Lung (tissue), 11 donors: ENCODE measurements at regions not wholly inside any gene's neighbourhood (a gene's known extent, or its start where the extent isn't known, plus 50 kb on each side); places are given as distances from the start of the nearest gene placed in this dataset.

ENCODE experiments used
- ATAC-seq: fragments of 200-7000 bp; cut with Tn5 transposase; one replicate; pipeline ENCODE4 v1.9.1; 2020; ENCODE audit warnings: moderate number of reproducible peaks; ENCODE audit not compliant: insufficient read depth, low FRiP score
- DNase-seq, 3 donors: peaks; one replicate each; pipeline ENCODE4 v3.0.0-alpha.2; 2013 to 2017
- H3K27ac ChIP-seq, 2 donors: one replicate each; pipeline ENCODE4 v1.5.1; 2013; ENCODE audit warnings: mild to moderate bottlenecking in 2 of 2, moderate library complexity in 2 of 2, control low read depth in 1 of 2, inconsistent platforms in 1 of 2, low read depth in 1 of 2, low read length in 1 of 2
- H3K27me3 ChIP-seq, 3 donors: one replicate each; pipeline ENCODE4 v1.5.1; 2013; ENCODE audit warnings: low read length in 2 of 3; ENCODE audit not compliant: control insufficient read depth in 3 of 3, insufficient read depth in 3 of 3
- H3K36me3 ChIP-seq, 4 donors: one replicate each; pipeline ENCODE4 v1.5.1; 2013; ENCODE audit warnings: low read length in 4 of 4, mild to moderate bottlenecking in 1 of 4, moderate library complexity in 1 of 4; ENCODE audit not compliant: control insufficient read depth in 4 of 4, insufficient read depth in 4 of 4
- H3K4me1 ChIP-seq, 5 donors: one replicate each; pipeline ENCODE4 v1.5.1; 2013; ENCODE audit warnings: low read length in 5 of 5, mild to moderate bottlenecking in 2 of 5, moderate library complexity in 1 of 5; ENCODE audit not compliant: control insufficient read depth in 5 of 5, insufficient read depth in 5 of 5
- H3K4me3 ChIP-seq: one replicate; pipeline ENCODE4 v1.5.1; 2013; ENCODE audit warnings: mild to moderate bottlenecking, control low read depth, moderate library complexity
- H3K9ac ChIP-seq, 2 donors: one replicate each; pipeline ENCODE4 v1.5.1; 2013; ENCODE audit warnings: low read length in 2 of 2, control low read depth in 1 of 2; ENCODE audit not compliant: insufficient read depth in 1 of 2
- H3K9me3 ChIP-seq, 4 donors: one replicate each; pipeline ENCODE4 v1.5.1; 2013; ENCODE audit warnings: low read length in 3 of 4, mild to moderate bottlenecking in 1 of 4, moderate library complexity in 1 of 4; ENCODE audit not compliant: control insufficient read depth in 4 of 4, insufficient read depth in 3 of 4
- whole genome bisulfite sequencing, 2 donors: extraction: QIAGEN DNeasy Blood & Tissue Kit; methylation state at CpG; one replicate each; pipeline ENCODE4 v1.1.7; 2013; 5-methylcytosine and 5-hydroxymethylcytosine counted together
- TF ChIP-seq, protein P1 (sequence below): IDR thresholded peaks from 2 replicates; pipeline ENCODE4 v1.5.1; 2012; ENCODE audit warnings: mild to moderate bottlenecking; ENCODE audit errors: control extremely low read depth, extremely low read depth
- donor health status: control.
- donor health status: control.
- donor health status: Bipolar disorder and iron deficiency.
- donor health status: healthy.
- donor health status: DM: yes; HTN: yes; CAD: no.

DNA sequence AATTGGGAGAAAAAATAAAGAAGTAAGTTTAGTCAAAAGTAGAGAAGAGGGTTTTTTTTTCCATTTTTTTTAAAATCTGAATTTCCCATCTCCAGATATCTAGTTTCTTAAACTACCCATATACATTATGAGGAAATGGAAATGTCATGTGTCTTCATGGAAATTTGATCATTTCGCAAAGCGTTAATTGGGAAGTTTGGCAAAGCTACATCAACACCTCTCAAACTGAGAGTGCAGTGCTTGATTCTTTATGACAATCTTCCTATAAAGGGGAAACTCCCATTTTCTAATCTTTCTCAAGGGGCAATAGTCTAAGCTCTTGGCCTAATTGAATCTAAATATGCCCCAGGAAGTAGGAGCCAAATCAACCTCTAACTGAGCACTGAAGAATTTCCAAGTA is 110.4 kb upstream of the INHBA start:
- Histone ChIP-seq H3K9ac (no peak overlapping the region), H3K9me3 (peaks cover 0 to 4% (median 0%) of the 10 kb centered on the region in 4 donors), H3K27me3 (no peaks in the 10 kb centered on the region), H3K4me3 (no peak overlapping the region), H3K36me3 (no peaks in the 10 kb centered on the region), H3K4me1 (no peaks in the 10 kb centered on the region), H3K27ac (no peak overlapping the region)
- DNase-seq, result no peak
- TF ChIP-seq, protein P1, sequence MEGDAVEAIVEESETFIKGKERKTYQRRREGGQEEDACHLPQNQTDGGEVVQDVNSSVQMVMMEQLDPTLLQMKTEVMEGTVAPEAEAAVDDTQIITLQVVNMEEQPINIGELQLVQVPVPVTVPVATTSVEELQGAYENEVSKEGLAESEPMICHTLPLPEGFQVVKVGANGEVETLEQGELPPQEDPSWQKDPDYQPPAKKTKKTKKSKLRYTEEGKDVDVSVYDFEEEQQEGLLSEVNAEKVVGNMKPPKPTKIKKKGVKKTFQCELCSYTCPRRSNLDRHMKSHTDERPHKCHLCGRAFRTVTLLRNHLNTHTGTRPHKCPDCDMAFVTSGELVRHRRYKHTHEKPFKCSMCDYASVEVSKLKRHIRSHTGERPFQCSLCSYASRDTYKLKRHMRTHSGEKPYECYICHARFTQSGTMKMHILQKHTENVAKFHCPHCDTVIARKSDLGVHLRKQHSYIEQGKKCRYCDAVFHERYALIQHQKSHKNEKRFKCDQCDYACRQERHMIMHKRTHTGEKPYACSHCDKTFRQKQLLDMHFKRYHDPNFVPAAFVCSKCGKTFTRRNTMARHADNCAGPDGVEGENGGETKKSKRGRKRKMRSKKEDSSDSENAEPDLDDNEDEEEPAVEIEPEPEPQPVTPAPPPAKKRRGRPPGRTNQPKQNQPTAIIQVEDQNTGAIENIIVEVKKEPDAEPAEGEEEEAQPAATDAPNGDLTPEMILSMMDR, result no peak
- ATAC-seq, result no peak
- WGBS, 2 donors, result 85 to 89% methylated on average over 2 of the region's 2 CpGs

DNA sequence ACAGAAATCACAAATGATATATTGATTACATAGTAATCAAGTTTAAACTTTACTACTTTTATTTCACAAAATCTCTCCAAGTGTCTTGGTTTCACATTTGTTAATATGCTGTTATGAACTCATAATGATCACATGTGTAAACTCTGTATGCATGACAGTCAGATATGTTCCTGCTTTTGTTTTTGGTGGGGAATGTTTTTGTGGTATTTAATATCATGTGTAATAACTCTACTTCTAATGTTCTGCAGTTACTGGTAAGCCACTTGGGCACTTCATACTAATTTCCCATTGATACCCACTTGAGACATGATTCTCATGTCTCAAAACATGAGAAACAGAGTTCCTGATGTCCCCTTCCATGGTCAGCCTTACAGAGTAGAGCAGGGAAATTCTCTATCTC is 109.1 kb upstream of the INHBA start:
- Histone ChIP-seq H3K4me1 (no peaks in the 10 kb centered on the region), H3K4me3 (no peak overlapping the region), H3K27me3 (no peaks in the 10 kb centered on the region), H3K9me3 (peaks cover 0 to 4% (median 0%) of the 10 kb centered on the region in 4 donors), H3K36me3 (no peaks in the 10 kb centered on the region), H3K9ac (no peak overlapping the region), H3K27ac (no peak overlapping the region)
- DNase-seq, result no peak
- TF ChIP-seq, protein P1, result no peak
- ATAC-seq, result no peak

DNA sequence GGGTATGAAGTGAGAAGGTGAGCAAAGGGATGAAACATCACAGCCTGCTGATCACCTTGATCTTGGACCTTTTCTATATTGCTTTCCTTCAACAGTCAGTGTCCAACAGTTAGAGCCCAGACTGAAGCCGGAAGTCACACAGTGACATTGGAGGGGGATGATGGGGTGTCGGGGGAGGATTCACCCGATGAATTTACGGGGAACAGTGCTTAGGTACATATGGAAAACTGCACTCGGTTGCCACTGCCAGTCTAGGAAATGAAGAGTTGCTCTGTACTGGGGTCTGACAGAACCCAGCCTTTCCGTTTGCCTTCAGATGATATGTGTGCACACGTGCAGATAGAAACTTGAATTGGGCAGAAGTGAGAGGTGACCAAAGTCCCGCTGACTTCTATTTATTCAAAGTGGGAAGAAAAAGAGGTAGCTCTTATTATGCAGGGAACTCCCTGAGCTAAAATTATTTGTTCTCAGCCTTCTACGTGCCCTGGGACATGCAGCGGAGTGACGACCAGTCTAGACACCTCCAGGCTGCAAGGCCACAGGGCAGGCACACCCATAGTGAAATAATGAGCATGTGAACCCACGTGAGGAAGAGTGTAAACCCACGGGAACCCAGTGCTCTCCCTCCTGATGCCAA is 107.2 kb upstream of the INHBA start:
- H3K9ac ChIP-seq, result no peak overlapping the region

More for the DNA sequence above, 107.2 kb upstream of the INHBA start:
- ATAC-seq, result peak; percentile 35
- Histone ChIP-seq H3K27ac (no peak overlapping the region), H3K4me1 (no peaks in the 10 kb centered on the region), H3K4me3 (no peak overlapping the region), H3K9me3 (peaks cover 0 to 2% (median 0%) of the 10 kb centered on the region in 4 donors), H3K36me3 (no peaks in the 10 kb centered on the region), H3K27me3 (no peaks in the 10 kb centered on the region)
- DNase-seq, result no peak
- WGBS, 2 donors, result 79 to 81% methylated on average over 13 of the region's 13 CpGs
- TF ChIP-seq, protein P1, result no peak
